HG02759 (cell line): ENCODE measurements at regions not wholly inside any gene's neighbourhood (a gene's known extent, or its start where the extent isn't known, plus 50 kb on each side); places are given as distances from the start of the nearest gene placed in this dataset.

Source experiments
- ATAC-seq: cut with Tn5 transposase; IDR thresholded peaks from one replicate; pipeline ENCODE4 v1.9.1; 2021; ENCODE audit warnings: mild to moderate bottlenecking, moderate library complexity; ENCODE audit not compliant: unreplicated experiment

GRCh38 chr10:129387258-129387525 is 79.8 kb upstream of the MGMT start:
- ATAC-seq, result no peak

DNA sequence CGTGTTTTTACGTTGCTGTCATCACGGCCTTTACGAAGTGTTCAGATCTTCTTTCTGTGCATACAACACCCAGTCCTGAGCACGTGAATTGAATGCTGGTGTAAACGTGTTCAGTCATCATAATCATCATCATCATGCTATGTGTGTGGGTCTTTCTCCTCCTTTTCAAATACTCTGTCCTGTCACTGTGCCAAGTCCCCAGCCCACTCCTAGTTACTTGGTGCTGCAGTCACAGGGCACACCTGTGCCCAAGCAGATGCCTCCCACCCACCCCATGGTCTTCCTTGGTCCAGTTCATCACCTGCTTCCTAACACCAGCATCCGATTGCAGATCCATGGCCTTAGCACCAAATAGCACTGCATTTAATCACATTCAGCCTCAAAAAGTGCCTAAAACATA is 78.6 kb upstream of the MGMT start:
- ATAC-seq, result no peak

- ATAC-seq, result no peak
Measured at GRCh38 chr10:129389194-129389593, 77.8 kb upstream of the MGMT start.

GRCh38 chr10:129390147-129390546 is 76.9 kb upstream of the MGMT start:
- no peak for ATAC-seq

DNA sequence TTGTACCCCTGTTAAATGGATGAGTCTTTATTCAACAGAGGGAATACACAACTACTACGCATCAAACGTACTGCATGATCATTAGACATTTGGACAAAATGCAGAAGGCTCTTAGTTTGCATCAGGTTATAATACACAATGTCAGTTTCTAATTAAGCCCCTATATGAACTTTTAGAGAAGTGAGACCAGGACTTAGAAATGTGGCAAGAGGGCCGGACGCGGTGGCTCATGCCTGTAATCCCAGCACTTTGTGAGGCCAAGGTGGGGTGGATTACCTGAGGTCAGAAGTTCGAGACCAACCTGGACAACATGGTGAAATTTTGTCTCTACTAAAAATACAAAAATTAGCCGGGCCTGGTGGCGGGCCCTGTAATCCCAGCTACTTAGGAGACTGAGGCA is 76.3 kb upstream of the MGMT start:
- ATAC-seq, result no peak

- no peak for ATAC-seq
Measured at GRCh38 chr10:129391464-129391863, 75.6 kb upstream of the MGMT start.

DNA sequence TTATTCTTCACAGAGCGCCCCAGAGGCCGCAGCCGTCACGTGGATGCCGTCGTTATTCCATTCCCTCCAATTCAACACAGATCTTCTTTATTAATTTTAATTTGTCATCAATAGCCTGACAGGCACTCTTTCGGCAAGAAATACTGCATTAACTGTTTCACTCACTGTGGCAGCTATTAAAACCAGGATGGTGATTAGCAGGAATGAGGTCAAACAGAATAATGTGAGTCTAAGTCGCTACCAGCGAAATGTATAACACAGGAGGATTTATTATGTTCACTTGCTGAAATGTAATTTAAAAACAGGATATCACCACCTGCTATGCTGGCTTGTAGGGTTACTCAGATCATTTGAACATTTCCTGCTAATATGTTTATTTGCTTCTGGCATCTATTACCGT is 74.2 kb upstream of the MGMT start:
- no peak for ATAC-seq

- no peak for ATAC-seq
Measured at GRCh38 chr10:129393812-129394211, 73.2 kb upstream of the MGMT start.

GRCh38 chr10:129394518-129395328 is 72.3 kb upstream of the MGMT start:
- ATAC-seq, result no peak

DNA sequence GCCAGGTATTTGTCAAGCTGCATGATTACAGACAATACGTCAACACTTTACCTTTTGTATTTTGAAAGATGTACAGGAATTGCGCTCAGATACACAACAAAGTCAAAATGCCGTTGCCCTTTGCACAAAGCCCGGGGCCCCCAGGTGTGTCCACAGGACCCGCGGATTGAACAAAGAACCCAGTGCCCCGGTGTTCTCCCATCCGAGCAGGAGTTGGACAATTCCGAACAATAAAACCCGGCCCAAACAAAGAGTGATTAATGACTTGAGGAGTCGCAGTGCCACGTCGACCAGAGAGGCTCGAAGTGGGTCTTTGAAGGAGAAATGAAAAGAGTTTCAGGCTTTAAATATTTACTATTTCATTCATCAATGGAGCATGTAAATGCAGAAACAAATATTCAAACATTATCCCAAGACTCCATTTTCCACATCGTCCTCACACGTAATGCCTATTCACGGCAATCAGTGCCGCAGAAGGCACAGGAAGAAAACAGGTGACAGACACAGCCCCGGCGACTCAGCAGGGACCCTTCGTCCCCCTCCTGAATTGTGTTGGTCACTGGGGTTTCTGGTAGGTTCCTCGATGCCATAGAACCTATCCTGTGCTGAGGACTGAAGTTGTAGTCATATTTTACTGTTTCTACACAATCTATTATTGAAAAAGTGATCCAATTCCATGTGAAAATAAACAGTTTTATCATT is 70.9 kb upstream of the MGMT start:
- ATAC-seq, result no peak

- ATAC-seq, result no peak
Measured at GRCh38 chr10:129397198-129397974, 69.7 kb upstream of the MGMT start.

- ATAC-seq, result no peak
Measured at GRCh38 chr10:129398711-129399141, 68.3 kb upstream of the MGMT start.

- ATAC-seq, result no peak
Measured at GRCh38 chr10:129400426-129400825, 66.6 kb upstream of the MGMT start.

- ATAC-seq, result no peak
Measured at GRCh38 chr10:129402459-129402858, 64.6 kb upstream of the MGMT start.

- no peak for ATAC-seq
Measured at GRCh38 chr10:129404091-129404490, 63.0 kb upstream of the MGMT start.

DNA sequence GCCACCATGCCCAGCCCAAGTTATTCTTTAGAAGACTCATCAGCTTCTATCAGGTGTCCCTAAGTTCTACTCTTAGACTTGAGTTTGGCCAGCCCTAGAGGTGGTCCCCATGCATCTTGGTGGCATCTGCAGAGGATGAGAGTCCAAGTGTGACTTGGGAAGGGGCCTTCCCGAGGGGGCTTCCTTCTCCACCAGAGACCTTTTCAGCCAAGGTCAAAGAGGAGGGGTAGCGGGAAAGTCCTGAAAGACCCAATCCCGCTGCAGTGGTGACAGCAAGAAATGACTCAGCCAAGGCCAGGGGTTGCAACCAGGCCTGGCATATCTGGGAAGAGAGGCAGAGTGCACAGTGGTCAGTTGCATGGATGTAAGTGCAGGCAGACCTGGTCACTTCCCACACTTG is 61.7 kb upstream of the MGMT start:
- no peak for ATAC-seq

GRCh38 chr10:129410688-129411392 is 56.2 kb upstream of the MGMT start:
- ATAC-seq, result no peak

DNA sequence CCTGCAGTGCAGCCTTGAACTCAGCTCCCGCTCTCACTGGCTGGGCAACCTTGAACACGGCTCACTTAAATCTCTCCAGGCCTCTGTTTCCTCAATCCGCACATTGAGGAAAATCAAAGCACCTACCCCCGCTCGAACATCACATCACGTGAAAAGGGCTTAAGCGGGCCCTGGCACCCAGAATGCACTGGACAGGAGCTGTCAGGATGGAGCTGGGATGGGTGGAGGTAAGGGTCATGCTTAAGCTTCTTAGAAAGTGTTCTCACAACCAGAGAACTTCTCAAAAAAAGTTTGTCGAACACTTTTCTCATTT is 55.7 kb upstream of the MGMT start:
- ATAC-seq, result no peak

DNA sequence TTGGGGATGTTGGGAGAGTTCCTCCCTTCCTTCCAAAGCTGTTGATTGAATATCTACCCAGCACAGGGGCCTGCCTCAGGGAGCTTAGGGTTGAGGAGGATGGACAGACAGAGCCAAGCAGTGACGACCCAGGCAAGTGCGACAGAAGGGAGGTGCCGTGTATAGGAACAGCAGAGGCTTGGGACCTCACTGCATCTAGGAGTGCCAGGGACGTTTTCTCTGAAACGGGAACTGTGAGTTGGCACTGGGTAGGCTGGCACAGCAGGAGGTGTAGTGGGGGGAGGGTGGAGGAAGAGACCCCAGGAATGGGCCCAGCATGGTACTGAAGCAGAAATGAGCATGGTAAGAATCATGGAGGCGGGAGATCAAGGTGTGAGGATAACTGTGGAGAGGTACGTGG is 55.3 kb upstream of the MGMT start:
- ATAC-seq, result no peak

DNA sequence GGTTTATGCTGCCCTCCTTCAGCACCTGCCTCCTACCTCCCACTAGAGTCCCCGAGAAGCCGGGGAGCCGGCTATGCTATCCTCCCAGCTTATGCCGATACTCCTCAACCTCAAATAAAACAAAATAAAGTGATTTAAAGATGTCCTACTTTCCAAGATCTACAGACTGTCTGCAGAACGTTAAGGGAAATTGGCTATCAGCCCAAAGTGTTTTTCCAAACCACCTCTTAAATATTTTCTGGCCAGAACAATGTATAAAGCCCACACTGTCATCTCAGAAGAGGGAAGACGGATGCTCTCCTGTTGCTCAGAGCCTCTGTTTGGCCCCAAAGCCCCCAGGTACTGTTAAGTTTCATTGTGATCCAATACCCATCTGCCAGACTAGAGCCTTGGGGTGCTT is 54.0 kb upstream of the MGMT start:
- no peak for ATAC-seq
